ENCODE measurements at regions not wholly inside any gene's neighbourhood (a gene's known extent, or its start where the extent isn't known, plus 50 kb on each side); places are given as distances from the start of the nearest gene placed in this dataset.

GRCh38 chrX:100512471-100512870 is 72.3 kb upstream of the TNMD start:
- no peak for DNase-seq

GRCh38 chrX:100494646-100495370 is 84.7 kb upstream of the PCDH19 start:
- no peak for DNase-seq

GRCh38 chrX:100491174-100491573 is 81.1 kb upstream of the PCDH19 start:
- no peak for DNase-seq

- no peak for DNase-seq
Observed at GRCh38 chrX:100487795-100488194, 77.7 kb upstream of the PCDH19 start.

GRCh38 chrX:100484971-100485370 is 74.9 kb upstream of the PCDH19 start:
- DNase-seq, result no peak

- DNase-seq, result peak in 2 of 58 donors; percentile 0
Observed at GRCh38 chrX:100479329-100479728, 69.3 kb upstream of the PCDH19 start.

GRCh38 chrX:100478714-100479306 is 68.7 kb upstream of the PCDH19 start:
- no peak for DNase-seq

- no peak for DNase-seq
Observed at GRCh38 chrX:100477958-100478357, 67.9 kb upstream of the PCDH19 start.

- no peak for DNase-seq
Observed at GRCh38 chrX:100477467-100477866, 67.4 kb upstream of the PCDH19 start.

Measured in anterior cingulate cortex (tissue), 58 donors.